A673 (cell line): ENCODE measurements at regions not wholly inside any gene's neighbourhood (a gene's known extent, or its start where the extent isn't known, plus 50 kb on each side); places are given as distances from the start of the nearest gene placed in this dataset.
"Not testable (repeated sequence)": the region's sequence is repeated elsewhere in the genome, so short reads cannot be mapped to it uniquely, and the experiment has no call there.

Source experiments
- BruUV-seq: library from RNA; stranded (reverse); fragments of 400-500 nt; replicated peaks from 2 replicates; lab custom pipeline; 2021; lab: Mats Ljungman, UMichigan
- CTCF ChIA-PET: fragments of 300-600 bp; sonication (Branson Sonifier 250); formaldehyde crosslinking; loops from one replicate; lab custom pipeline; 2022; ENCODE audit warnings: antibody characterized with exemption; lab: Charles Lee
- POLR2A ChIA-PET: fragments of 300-600 bp; sonication (Branson Sonifier 250); formaldehyde crosslinking; loops from one replicate; lab custom pipeline; 2022; ENCODE audit warnings: antibody characterized with exemption; ENCODE audit not compliant: low non-redundant PET; lab: Charles Lee
- DNase-seq: peaks from one replicate; pipeline ENCODE4 v3.0.0-alpha.2; 2015; ENCODE audit warnings: low spot score
- H3K27ac ChIP-seq: fragments of 200-600 bp; sonication (generic); 2 replicates; pipeline ENCODE4 v1.5.1; 2016; ENCODE audit warnings: mixed run types, low read depth, mild to moderate bottlenecking, mixed read lengths, antibody characterized with exemption, low read length; ENCODE audit not compliant: poor library complexity, severe bottlenecking
- H3K27me3 ChIP-seq: fragments of 200-600 bp; sonication (generic); replicated peaks from 2 replicates; pipeline ENCODE4 v1.6.1; 2017; ENCODE audit warnings: mixed run types, low read depth, mild to moderate bottlenecking, mixed read lengths, antibody characterized with exemption, low read length; ENCODE audit not compliant: insufficient read depth, poor library complexity
- H3K36me3 ChIP-seq: fragments of 200-600 bp; sonication (generic); 2 replicates; pipeline ENCODE4 v1.6.1; 2016; ENCODE audit warnings: mixed run types, mild to moderate bottlenecking, mixed read lengths, antibody characterized with exemption, low read length; ENCODE audit not compliant: insufficient read depth, poor library complexity, severe bottlenecking
- H3K4me1 ChIP-seq: fragments of 200-600 bp; sonication (generic); 2 replicates; pipeline ENCODE4 v1.6.1; 2017; ENCODE audit warnings: mixed run types, mild to moderate bottlenecking, mixed read lengths, antibody characterized with exemption, low read length; ENCODE audit not compliant: insufficient read depth, poor library complexity, severe bottlenecking
- H3K4me3 ChIP-seq: fragments of 200-600 bp; sonication (generic); 2 replicates; pipeline ENCODE4 v1.5.1; 2016; ENCODE audit warnings: low read depth, mixed run types, mild to moderate bottlenecking, mixed read lengths, low read length; ENCODE audit not compliant: poor library complexity, severe bottlenecking
- H3K9me3 ChIP-seq: fragments of 200-600 bp; sonication (generic); 2 replicates; pipeline ENCODE4 v1.6.1; 2016; ENCODE audit warnings: mixed run types, low read depth, mild to moderate bottlenecking, mixed read lengths, antibody characterized with exemption, low read length; ENCODE audit not compliant: poor library complexity, severe bottlenecking
- EZH2 ChIP-seq: fragments of 200-600 bp; sonication (generic); IDR thresholded peaks from 2 replicates; pipeline ENCODE4 v1.6.1; 2017; ENCODE audit warnings: borderline replicate concordance, low read depth, mild to moderate bottlenecking, mixed read lengths, antibody characterized with exemption, low read length; ENCODE audit not compliant: poor library complexity, severe bottlenecking
- intact Hi-C: fragments of 100-400 bp; cut with micrococcal nuclease; formaldehyde crosslinking; loops from one replicate; pipeline ENCODE4 v1.10.0; 2022; ENCODE audit not compliant: unreplicated experiment
- TF ChIP-seq, protein P1 (sequence below): fragments of 300-800, 200-600 bp; sonication (generic); conservative IDR thresholded peaks from 2 replicates; pipeline ENCODE4 v1.5.1; 2017; ENCODE audit warnings: low read depth, mild to moderate bottlenecking, antibody characterized with exemption, low read length, moderate library complexity, mixed read lengths

DNA sequence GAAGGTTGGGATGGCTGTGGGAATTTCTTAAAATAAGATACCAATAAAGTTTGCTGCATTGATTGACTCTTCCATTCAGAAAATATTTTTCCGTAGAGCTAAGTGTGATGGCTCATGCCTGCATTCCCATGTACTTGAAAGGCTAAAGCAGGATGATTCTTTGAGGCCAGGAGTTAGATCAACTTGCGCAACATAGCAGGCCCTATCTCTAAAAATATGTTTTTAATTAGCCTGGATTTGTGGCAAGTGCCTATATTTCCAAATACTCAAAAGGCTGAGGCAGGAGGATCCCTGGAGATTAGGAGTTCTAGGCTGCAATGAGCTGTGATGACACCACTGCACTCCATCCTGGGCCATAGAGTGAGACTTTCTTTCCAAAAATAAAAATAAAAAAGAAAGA lies 431.2 kb upstream of the PTCHD4 start:
- TF ChIP-seq, protein P1, sequence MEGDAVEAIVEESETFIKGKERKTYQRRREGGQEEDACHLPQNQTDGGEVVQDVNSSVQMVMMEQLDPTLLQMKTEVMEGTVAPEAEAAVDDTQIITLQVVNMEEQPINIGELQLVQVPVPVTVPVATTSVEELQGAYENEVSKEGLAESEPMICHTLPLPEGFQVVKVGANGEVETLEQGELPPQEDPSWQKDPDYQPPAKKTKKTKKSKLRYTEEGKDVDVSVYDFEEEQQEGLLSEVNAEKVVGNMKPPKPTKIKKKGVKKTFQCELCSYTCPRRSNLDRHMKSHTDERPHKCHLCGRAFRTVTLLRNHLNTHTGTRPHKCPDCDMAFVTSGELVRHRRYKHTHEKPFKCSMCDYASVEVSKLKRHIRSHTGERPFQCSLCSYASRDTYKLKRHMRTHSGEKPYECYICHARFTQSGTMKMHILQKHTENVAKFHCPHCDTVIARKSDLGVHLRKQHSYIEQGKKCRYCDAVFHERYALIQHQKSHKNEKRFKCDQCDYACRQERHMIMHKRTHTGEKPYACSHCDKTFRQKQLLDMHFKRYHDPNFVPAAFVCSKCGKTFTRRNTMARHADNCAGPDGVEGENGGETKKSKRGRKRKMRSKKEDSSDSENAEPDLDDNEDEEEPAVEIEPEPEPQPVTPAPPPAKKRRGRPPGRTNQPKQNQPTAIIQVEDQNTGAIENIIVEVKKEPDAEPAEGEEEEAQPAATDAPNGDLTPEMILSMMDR: no peak
- TF ChIP-seq EZH2: no peak
- Histone ChIP-seq H3K9me3 (peaks cover 11% of the 10 kb centered on the region), H3K4me1 (no peaks in the 10 kb centered on the region), H3K4me3 (no peak overlapping the region), H3K27me3 (no peaks in the 10 kb centered on the region), H3K36me3 (no peaks in the 10 kb centered on the region), H3K27ac (no peak overlapping the region)
- DNase-seq: no peak
- POLR2A ChIA-PET: no interaction called here
- intact Hi-C loops: loop anchor here (10.0 kb wide), 1 partner anchor 223 kb away; no protein-coding TSS in a partner anchor
- CTCF ChIA-PET: no interaction called here
- BruUV-seq: no TSS peak

DNA sequence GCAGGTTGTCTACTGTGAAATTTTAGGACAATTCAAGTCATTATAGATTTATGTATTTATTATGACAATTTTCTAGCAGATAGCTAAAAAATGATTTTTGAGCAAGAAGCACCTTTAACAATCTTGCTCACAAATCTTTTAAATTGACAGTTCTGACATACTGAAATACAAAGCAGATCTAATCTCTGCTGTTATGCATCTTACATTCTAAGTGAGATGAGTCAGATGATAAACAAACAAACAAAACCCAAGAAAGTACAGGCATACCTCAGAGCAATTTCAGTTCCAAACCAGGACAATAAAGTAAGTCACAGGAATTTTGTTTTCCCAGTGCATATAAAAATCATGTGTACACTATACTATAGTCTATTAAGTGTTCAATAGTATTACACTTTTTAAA lies 430.7 kb upstream of the PTCHD4 start:
- ChIA-PET CTCF (no interaction called here), POLR2A (no interaction called here)
- no peaks in the 10 kb centered on the region for H3K36me3 ChIP-seq
- no TSS peak for BruUV-seq
- H3K9me3 ChIP-seq: peaks cover 11% of the 10 kb centered on the region
- no peaks in the 10 kb centered on the region for H3K27me3 ChIP-seq
- H3K27ac ChIP-seq: no peak overlapping the region
- H3K4me1 ChIP-seq: no peaks in the 10 kb centered on the region
- intact Hi-C loops: loop anchor here (10.0 kb wide), 1 partner anchor 223 kb away; no protein-coding TSS in a partner anchor
- no peak overlapping the region for H3K4me3 ChIP-seq
- TF ChIP-seq, protein P1: no peak
- TF ChIP-seq EZH2: no peak
- DNase-seq: no peak

DNA sequence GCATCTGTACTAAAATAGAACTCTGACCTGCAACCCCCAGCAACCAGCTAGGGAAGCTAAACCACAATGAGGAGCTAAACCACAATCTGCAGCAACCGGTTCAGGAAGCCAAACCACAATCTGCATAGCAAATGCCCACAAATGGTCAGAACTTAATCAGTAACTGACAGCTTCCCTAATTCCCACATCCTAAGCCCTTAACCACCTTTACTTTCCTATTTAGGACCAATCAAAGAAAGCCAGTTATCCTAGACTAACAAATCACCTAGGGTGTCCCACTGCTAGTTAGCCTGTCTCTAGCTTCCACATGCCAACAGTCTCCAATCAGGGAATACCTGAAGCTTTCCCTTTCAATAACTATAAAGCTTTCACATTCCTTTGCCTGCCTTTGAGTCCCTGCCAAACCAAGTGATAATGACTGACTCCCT lies 424.6 kb upstream of the PTCHD4 start:
- no peak for TF ChIP-seq EZH2
- TF ChIP-seq, protein P1: no peak
- no peaks in the 10 kb centered on the region for H3K9me3 ChIP-seq
- intact Hi-C loops: no loop called here
- DNase-seq: no peak
- no peak overlapping the region for H3K4me3 ChIP-seq
- no TSS peak for BruUV-seq
- H3K27me3 ChIP-seq: no peaks in the 10 kb centered on the region
- H3K4me1 ChIP-seq: no peaks in the 10 kb centered on the region
- H3K36me3 ChIP-seq: no peaks in the 10 kb centered on the region
- ChIA-PET CTCF (no interaction called here), POLR2A (no interaction called here)
- H3K27ac ChIP-seq: no peak overlapping the region

DNA sequence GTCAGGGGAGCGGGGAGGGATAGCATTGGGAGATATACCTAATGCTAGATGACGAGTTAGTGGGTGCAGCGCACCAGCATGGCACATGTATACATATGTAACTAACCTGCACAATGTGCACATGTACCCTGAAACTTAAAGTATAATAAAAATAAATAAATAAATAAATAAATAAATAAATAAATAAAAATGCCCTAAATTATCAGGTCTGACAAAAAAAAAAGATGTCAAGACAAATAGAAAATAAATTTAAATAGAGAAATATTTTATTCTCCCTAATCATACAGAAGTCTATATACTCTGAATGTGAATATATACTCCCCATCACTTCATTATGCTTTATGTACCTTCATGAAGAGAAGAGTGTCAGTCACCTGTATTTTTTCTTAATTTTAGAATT lies 420.0 kb upstream of the PTCHD4 start:
- H3K9me3 ChIP-seq, H3K4me1 ChIP-seq, H3K27me3 ChIP-seq, H3K4me3 ChIP-seq, intact Hi-C loops, DNase-seq, CTCF ChIA-PET, H3K36me3 ChIP-seq, H3K27ac ChIP-seq, BruUV-seq, POLR2A ChIA-PET: not testable (repeated sequence)
